GM19025 (cell line): ENCODE measurements at regions not wholly inside any gene's neighbourhood (a gene's known extent, or its start where the extent isn't known, plus 50 kb on each side); places are given as distances from the start of the nearest gene placed in this dataset.

Experiments
- ATAC-seq: cut with Tn5 transposase; IDR thresholded peaks from one replicate; pipeline ENCODE4 v1.9.1; 2021; ENCODE audit warnings: mild to moderate bottlenecking, low read depth, moderate library complexity; ENCODE audit not compliant: unreplicated experiment

GRCh38 chrX:69236641-69237040, 71.4 kb upstream of the PJA1 start:
- ATAC-seq: no peak

DNA sequence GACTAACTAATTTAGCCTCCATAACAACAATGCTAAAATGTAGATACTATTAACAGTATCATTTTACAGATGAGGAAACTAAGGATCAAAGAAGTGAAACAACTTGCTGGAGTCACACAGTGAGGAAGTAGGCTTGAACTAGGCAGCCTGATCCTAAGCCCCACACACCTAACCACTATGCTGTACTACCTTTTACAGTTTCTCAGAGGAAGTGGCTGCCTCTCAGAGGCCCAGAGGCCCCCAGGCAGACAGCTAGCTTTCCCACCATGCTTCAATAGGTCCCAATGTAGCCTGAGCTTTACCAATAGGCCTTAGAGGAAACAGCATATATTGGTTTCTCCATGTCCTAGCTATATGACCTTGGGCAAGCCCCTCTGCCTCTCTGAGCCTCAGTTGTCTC, 69.4 kb upstream of the PJA1 start:
- ATAC-seq: no peak

- no peak for ATAC-seq
These were observed 67.7 kb upstream of the PJA1 start for GRCh38 chrX:69232945-69233344.

GRCh38 chrX:69231903-69232302, 66.7 kb upstream of the PJA1 start:
- ATAC-seq: no peak

- no peak for ATAC-seq
These were observed 64.2 kb upstream of the PJA1 start for GRCh38 chrX:69229436-69229835.

DNA sequence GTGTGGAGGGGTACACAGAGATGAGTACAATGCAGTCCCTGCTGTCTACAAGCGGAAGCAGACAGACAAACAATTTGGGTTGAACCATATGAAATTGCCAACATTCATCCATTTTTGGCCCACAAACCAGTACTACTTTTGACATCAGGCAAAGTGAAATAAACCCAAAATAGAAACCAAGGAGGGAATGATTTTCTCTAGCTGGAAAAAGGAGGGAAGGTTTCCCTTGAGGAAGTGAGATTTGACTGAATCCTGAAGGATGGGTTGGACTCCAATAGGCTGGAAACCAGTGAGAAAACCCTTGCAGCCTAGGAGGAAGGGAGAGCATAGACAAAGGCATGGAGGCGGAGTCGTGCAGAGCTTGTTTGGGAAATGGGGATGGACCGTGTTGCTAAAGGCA, 63.5 kb upstream of the PJA1 start:
- ATAC-seq: no peak

GRCh38 chrX:69226459-69227158, 61.4 kb upstream of the PJA1 start:
- no peak for ATAC-seq

DNA sequence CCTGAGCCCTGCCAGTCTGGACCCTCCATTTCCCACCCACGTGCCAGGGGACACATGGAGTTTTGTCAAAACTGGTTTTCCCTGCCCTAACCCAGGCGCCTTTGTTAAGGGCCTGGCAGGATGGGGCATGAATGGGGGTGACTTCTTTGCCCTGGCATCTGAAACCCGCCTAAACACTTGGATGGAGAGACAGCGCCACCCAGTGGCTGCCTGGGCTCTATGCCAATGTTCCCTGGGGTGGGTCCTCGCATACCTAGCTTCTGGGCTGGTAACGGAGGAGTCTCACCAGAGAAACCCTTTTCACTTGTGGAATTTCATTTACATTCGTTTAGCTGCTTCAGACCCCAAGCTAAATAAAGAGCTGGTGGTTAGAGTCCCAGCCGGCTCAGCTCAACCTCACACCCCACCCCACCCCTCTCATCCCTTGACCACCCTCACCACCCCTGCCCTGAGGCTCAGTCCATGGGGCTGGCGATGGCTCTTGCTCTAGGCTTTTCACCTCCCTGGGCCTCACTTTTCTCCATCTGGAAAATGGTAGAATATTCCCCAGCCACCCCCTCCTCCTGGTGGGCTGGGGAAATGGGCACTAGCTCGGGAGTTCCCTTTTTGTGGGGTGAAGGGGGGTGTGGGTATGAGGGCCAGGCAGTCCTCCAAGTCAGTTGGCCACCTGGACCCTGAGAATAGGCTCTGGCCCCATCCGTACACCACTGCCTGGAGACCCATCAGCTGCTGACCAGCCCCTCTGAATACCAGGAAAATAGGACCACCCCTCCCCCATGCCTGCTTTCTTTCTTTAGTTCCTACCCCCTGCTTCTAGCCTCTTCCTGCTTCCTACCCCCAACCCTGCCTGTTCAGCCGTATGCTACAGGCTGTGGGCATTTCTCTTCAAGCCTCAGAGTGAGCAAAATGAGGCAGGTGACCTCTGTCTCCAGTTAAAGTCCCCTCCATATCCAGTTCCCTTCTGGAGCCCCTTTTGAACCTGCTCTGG, 57.1 kb upstream of the PJA1 start:
- no peak for ATAC-seq

DNA sequence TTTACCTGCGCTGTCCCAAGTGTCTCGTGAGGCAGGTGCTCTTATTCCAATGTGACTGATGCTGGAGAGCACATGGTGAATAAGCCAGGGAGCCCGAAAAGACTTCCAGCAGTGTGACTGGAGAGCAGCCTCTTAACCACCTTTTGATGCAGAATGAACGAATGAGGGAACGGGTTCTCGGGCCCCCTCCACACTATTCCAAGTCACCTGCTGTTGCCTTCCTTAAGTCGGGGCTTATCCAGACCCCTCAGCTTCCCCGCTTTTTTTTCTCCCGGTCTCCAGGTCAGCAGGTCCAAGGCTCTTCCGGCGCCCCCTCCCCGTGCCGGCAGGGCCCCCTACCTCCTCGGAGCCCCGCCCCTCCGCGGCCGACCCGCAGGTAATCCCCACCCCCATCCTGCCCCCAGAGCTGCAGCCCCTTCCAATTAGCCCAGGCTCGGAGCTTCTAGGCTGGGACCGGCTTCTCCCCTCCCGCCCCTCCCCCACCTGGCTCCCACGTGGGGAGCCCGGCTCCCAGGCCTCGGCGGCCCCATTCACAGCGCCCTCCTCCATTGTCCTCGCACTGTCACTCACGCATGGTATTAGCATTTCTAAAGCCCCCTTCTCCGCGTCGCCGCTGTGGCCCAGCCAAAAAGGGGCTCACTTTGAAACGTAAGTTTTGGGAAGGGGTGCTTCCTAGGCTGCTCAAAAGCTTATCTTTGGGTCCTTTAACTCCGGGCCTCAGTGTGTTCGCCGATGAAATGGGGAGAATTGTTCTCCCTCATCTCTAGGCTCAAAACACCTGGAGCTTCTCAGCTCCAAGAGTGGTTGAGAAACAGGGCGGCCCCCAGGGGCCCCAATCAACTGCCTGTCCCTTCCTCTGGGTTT, 56.2 kb upstream of the PJA1 start:
- ATAC-seq: no peak

- ATAC-seq: no peak
These were observed 53.2 kb upstream of the PJA1 start for GRCh38 chrX:69218407-69218997.

DNA sequence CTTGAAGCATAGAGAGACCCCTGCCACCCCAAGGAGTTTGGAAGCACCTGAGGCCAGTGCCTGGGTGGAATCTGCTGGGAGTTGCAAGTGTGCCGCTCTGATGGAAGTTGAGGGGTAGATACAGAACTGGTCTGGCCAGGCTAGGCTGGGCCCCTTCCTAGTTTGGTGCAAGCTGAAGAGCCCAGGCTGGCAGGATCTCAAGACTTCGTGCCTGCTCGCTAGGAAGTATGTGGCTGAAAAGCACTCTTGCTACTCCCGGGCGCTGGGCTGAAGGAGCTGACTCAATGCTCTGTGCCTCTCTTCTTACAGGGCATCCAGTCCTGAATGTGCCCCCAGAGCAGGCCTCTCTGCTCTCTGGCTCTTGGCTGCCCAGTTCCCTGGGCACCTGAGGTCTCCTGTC, 51.7 kb upstream of the PJA1 start:
- ATAC-seq: no peak

- no peak for ATAC-seq
These were observed 51.2 kb upstream of the PJA1 start for GRCh38 chrX:69216446-69216845.

- no peak for ATAC-seq
These were observed 50.1 kb upstream of the PJA1 start for GRCh38 chrX:69215161-69215875.
